GM23338 (cell line): ENCODE measurements at regions not wholly inside any gene's neighbourhood (a gene's known extent, or its start where the extent isn't known, plus 50 kb on each side); places are given as distances from the start of the nearest gene placed in this dataset.

Experiments used
- ATAC-seq: fragments of 200-7000 bp; cut with Tn5 transposase; 3 replicates; pipeline ENCODE4 v1.9.1; 2020
- DNase-seq: peaks from one replicate; pipeline ENCODE4 v3.0.0-alpha.2; 2015; ENCODE audit warnings: low spot score
- H2AFZ ChIP-seq: fragments of 200-600 bp; sonication (generic); 2 replicates; pipeline ENCODE4 v1.8.0; 2016; ENCODE audit warnings: antibody characterized with exemption, mild to moderate bottlenecking, moderate library complexity
- H3F3A ChIP-seq: fragments of 200-600 bp; sonication (generic); replicated peaks from 2 replicates; pipeline ENCODE4 v1.8.0; 2017; ENCODE audit warnings: antibody characterized with exemption, mixed run types, low read depth
- H3K27ac ChIP-seq: fragments of 200-600 bp; sonication (generic); 2 replicates; pipeline ENCODE4 v1.6.1; 2016; ENCODE audit warnings: low read depth
- H3K27me3 ChIP-seq: fragments of 200-600 bp; sonication (generic); 2 replicates; pipeline ENCODE4 v1.8.0; 2016; ENCODE audit warnings: mild to moderate bottlenecking, mixed run types, moderate library complexity; ENCODE audit not compliant: insufficient read depth
- H3K36me3 ChIP-seq: fragments of 200-600 bp; sonication (generic); 2 replicates; pipeline ENCODE4 v1.8.0; 2016; ENCODE audit warnings: mild to moderate bottlenecking; ENCODE audit not compliant: insufficient read depth
- H3K4me1 ChIP-seq: fragments of 200-600 bp; sonication (generic); 2 replicates; pipeline ENCODE4 v1.8.0; 2016; ENCODE audit warnings: mild to moderate bottlenecking, moderate library complexity; ENCODE audit not compliant: insufficient read depth
- H3K4me2 ChIP-seq: fragments of 200-600 bp; sonication (generic); 2 replicates; pipeline ENCODE4 v1.7.1; 2017; ENCODE audit warnings: mixed run types
- H3K4me3 ChIP-seq: fragments of 200-600 bp; sonication (generic); 2 replicates; pipeline ENCODE4 v1.6.1; 2016; ENCODE audit warnings: mixed run types
- H3K79me2 ChIP-seq: fragments of 200-600 bp; sonication (generic); replicated peaks from 2 replicates; pipeline ENCODE4 v1.8.0; 2017; ENCODE audit warnings: mild to moderate bottlenecking; ENCODE audit not compliant: insufficient read depth
- H3K9me2 ChIP-seq: fragments of 200-600 bp; sonication (generic); 2 replicates; pipeline ENCODE4 v1.8.0; 2017; ENCODE audit not compliant: insufficient read depth
- H4K20me1 ChIP-seq: fragments of 200-600 bp; sonication (generic); replicated peaks from 2 replicates; pipeline ENCODE4 v1.8.0; 2017; ENCODE audit warnings: mild to moderate bottlenecking; ENCODE audit not compliant: insufficient read depth
- H3K27ac Mint-ChIP-seq: 2 replicates; pipeline ENCODE4 v1.8.0; 2020; ENCODE audit warnings: inconsistent platforms, mild to moderate bottlenecking, moderate library complexity, mixed read lengths
- H3K27me3 Mint-ChIP-seq: 3 replicates; pipeline ENCODE4 v1.8.0; 2022; ENCODE audit warnings: low read depth, mild to moderate bottlenecking, moderate library complexity, mixed read lengths, inconsistent platforms; ENCODE audit not compliant: insufficient read depth, poor library complexity
- H3K36me3 Mint-ChIP-seq: 3 replicates; pipeline ENCODE4 v1.8.0; 2021; ENCODE audit warnings: low read depth, mild to moderate bottlenecking, inconsistent platforms, moderate library complexity, mixed read lengths
- H3K4me1 Mint-ChIP-seq: 3 replicates; pipeline ENCODE4 v1.8.0; 2020; ENCODE audit warnings: mild to moderate bottlenecking, inconsistent platforms, mixed read lengths
- H3K4me3 Mint-ChIP-seq: 3 replicates; pipeline ENCODE4 v1.8.0; 2021; ENCODE audit warnings: moderate library complexity, mild to moderate bottlenecking, inconsistent platforms, mixed read lengths
- H3K9me3 Mint-ChIP-seq: 3 replicates; pipeline ENCODE4 v1.8.0; 2020; ENCODE audit warnings: moderate library complexity, mild to moderate bottlenecking, inconsistent platforms, mixed read lengths
- CREB1 ChIP-seq: fragments of 250-450 bp; sonication (Bioruptor Pico); IDR thresholded peaks from 2 replicates; pipeline ENCODE4 v1.5.0; 2020; ENCODE audit warnings: low read depth, mild to moderate bottlenecking, moderate library complexity
- EZH2 ChIP-seq: fragments of 200-600 bp; sonication (generic); IDR thresholded peaks from one replicate; pipeline ENCODE4 v1.8.0; 2017; ENCODE audit warnings: antibody characterized with exemption, mild to moderate bottlenecking, low read depth; ENCODE audit not compliant: unreplicated experiment
- EZH2phosphoT487 ChIP-seq: fragments of 200-600 bp; sonication (generic); IDR thresholded peaks from one replicate; pipeline ENCODE4 v1.8.1; 2018; ENCODE audit warnings: antibody characterized with exemption; ENCODE audit not compliant: unreplicated experiment
- NANOG ChIP-seq: IDR thresholded peaks from 2 replicates; pipeline ENCODE4 v1.6.1; 2016; ENCODE audit warnings: antibody characterized with exemption, borderline replicate concordance
- POLR2AphosphoS5 ChIP-seq: IDR thresholded peaks from 2 replicates; pipeline ENCODE4 v1.6.1; 2016; ENCODE audit warnings: antibody characterized with exemption, low read depth
- REST ChIP-seq: IDR thresholded peaks from one replicate; pipeline ENCODE4 v1.6.1; 2018; ENCODE audit warnings: antibody characterized with exemption; ENCODE audit not compliant: unreplicated experiment
- STAT1 ChIP-seq: IDR thresholded peaks from one replicate; pipeline ENCODE4 v1.6.1; 2016; ENCODE audit warnings: antibody characterized with exemption; ENCODE audit not compliant: unreplicated experiment
- ZNF331 ChIP-seq: fragments of 250-450 bp; sonication (Bioruptor Pico); IDR thresholded peaks from 2 replicates; pipeline ENCODE4 v1.5.0; 2020; ENCODE audit warnings: low read depth, mild to moderate bottlenecking, moderate library complexity
- TF ChIP-seq, protein P1 (sequence below), 2 experiments: fragments of 200-600 bp in 1 of 2; sonication (generic) in 1 of 2; conservative IDR thresholded peaks; 2 replicates each; pipeline versions ENCODE4 v1.5.1 to v1.6.1; 2016 to 2017; ENCODE audit warnings: antibody characterized with exemption in 2 of 2, low read depth in 2 of 2, mild to moderate bottlenecking in 2 of 2, moderate library complexity in 1 of 2

DNA sequence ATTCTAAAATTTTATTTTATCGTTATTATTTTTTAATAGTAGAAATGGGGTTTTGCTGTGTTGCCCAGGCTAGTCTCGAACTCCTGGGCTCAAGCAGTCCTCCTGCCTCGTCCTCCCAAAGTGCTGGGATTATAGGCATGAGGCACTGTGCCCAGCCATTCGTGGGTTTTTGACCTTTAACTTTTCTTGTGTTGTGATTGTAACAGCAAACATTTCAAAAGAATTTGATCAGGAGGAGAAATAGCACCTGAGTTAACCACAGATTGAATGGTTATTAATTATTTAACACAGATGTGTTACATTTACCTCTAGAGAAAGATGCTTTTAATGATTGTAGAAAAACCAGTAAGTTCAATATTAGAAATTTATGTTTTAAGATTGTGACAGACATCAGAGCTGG lies 132.0 kb downstream of the HAUS1 start:
- no peak overlapping the region for H3K4me2 ChIP-seq
- H2AFZ ChIP-seq = no peak overlapping the region
- Mint-ChIP-seq H3K27me3 (peaks cover 2% of the 10 kb centered on the region), H3K9me3 (no peaks in the 10 kb centered on the region), H3K4me1 (peaks cover 32% of the 10 kb centered on the region), H3K27ac (no peak overlapping the region), H3K4me3 (no peak overlapping the region), H3K36me3 (0 out of 3 replicates have a peak, but pooled peaks cover 3% of the 10 kb centered on the region)
- H3K79me2 ChIP-seq = no peaks in the 10 kb centered on the region
- H3K27me3 ChIP-seq = no peaks in the 10 kb centered on the region
- H3K9me2 ChIP-seq = no peaks in the 10 kb centered on the region
- TF ChIP-seq REST = no peak
- no peak for TF ChIP-seq EZH2phosphoT487
- no peak for TF ChIP-seq ZNF331 (CRISPR knock-in tag)
- TF ChIP-seq POLR2AphosphoS5 = no peak
- TF ChIP-seq, protein P1, sequence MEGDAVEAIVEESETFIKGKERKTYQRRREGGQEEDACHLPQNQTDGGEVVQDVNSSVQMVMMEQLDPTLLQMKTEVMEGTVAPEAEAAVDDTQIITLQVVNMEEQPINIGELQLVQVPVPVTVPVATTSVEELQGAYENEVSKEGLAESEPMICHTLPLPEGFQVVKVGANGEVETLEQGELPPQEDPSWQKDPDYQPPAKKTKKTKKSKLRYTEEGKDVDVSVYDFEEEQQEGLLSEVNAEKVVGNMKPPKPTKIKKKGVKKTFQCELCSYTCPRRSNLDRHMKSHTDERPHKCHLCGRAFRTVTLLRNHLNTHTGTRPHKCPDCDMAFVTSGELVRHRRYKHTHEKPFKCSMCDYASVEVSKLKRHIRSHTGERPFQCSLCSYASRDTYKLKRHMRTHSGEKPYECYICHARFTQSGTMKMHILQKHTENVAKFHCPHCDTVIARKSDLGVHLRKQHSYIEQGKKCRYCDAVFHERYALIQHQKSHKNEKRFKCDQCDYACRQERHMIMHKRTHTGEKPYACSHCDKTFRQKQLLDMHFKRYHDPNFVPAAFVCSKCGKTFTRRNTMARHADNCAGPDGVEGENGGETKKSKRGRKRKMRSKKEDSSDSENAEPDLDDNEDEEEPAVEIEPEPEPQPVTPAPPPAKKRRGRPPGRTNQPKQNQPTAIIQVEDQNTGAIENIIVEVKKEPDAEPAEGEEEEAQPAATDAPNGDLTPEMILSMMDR (conservative IDR thresholded peaks at IDR 0.05; ENCODE audit: low read depth in 2 of 2) = no peak
- H4K20me1 ChIP-seq = 0 out of 2 replicates have a peak, but pooled peaks cover 3% of the 10 kb centered on the region
- peaks cover 35% of the 10 kb centered on the region for H3K4me1 ChIP-seq
- no peaks in the 10 kb centered on the region for H3K36me3 ChIP-seq
- H3K4me3 ChIP-seq = no peak overlapping the region
- DNase-seq (no peak), ATAC-seq (no peak)
- H3F3A ChIP-seq = no peaks in the 10 kb centered on the region
- H3K27ac ChIP-seq = no peak overlapping the region

GRCh38 chr18:46237891-46238290 lies 133.7 kb downstream of the HAUS1 start:
- peaks cover 9% of the 10 kb centered on the region; the same call in 1 of the 2 replicates for H3K79me2 ChIP-seq
- Mint-ChIP-seq H3K4me1 (peaks cover 32% of the 10 kb centered on the region), H3K9me3 (no peaks in the 10 kb centered on the region), H3K27me3 (peaks cover 2% of the 10 kb centered on the region), H3K36me3 (0 out of 3 replicates have a peak, but pooled peaks cover 3% of the 10 kb centered on the region), H3K4me3 (no peak overlapping the region), H3K27ac (no peak overlapping the region)
- H3K9me2 ChIP-seq = no peaks in the 10 kb centered on the region
- DNase-seq = no peak
- no peak overlapping the region for H2AFZ ChIP-seq
- no peaks in the 10 kb centered on the region for H3K27me3 ChIP-seq
- peaks cover 36% of the 10 kb centered on the region for H3K4me1 ChIP-seq
- 0 out of 2 replicates have a peak, but pooled peaks cover 3% of the 10 kb centered on the region for H4K20me1 ChIP-seq
- H3K27ac ChIP-seq = no peak overlapping the region
- H3K4me2 ChIP-seq = no peak overlapping the region
- H3K36me3 ChIP-seq = no peaks in the 10 kb centered on the region
- H3K4me3 ChIP-seq = no peak overlapping the region
- ATAC-seq = no peak
- H3F3A ChIP-seq = no peaks in the 10 kb centered on the region
- TF ChIP-seq EZH2 = no peak
- TF ChIP-seq EZH2phosphoT487 = no peak
- TF ChIP-seq NANOG = no peak
- no peak for TF ChIP-seq CREB1
- TF ChIP-seq, protein P1 (conservative IDR thresholded peaks at IDR 0.05; ENCODE audit: low read depth in 2 of 2) = no peak
- no peak for TF ChIP-seq STAT1
